ENCODE measurements at regions not wholly inside any gene's neighbourhood (a gene's known extent, or its start where the extent isn't known, plus 50 kb on each side); places are given as distances from the start of the nearest gene placed in this dataset.

- no peak for TF ChIP-seq EZH2 (IDR thresholded peaks at IDR 0.05; ENCODE audit: borderline replicate concordance)
- TF ChIP-seq CTCF (IDR thresholded peaks at IDR 0.05; ENCODE audit: poor library complexity) = no peak
- no peak for TF ChIP-seq EZH2phosphoT487 (IDR thresholded peaks at IDR 0.05; ENCODE audit: low read depth, severe bottlenecking, unreplicated experiment)
Observed at GRCh38 chr7:32774541-32774951, 117.0 kb downstream of the KBTBD2 start.

Measured in hepatocyte (in vitro differentiated cells).